Activated CD4-positive, alpha-beta T cell treated with anti-CD3 and anti-CD28 coated beads, Interleukin-2, amount 10 ng/mL, durations not matched to agents 7 days and 5 days (primary cell): ENCODE measurements at regions not wholly inside any gene's neighbourhood (a gene's known extent, or its start where the extent isn't known, plus 50 kb on each side); places are given as distances from the start of the nearest gene placed in this dataset.

ENCODE experiments used
- CTCF ChIA-PET: fragments of 350-600 bp; sonication (Branson Sonifier 250); formaldehyde crosslinking; loops from one replicate; lab custom pipeline; 2021; ENCODE audit warnings: antibody characterized with exemption; lab: Charles Lee
- POLR2A ChIA-PET: fragments of 350-600 bp; sonication (Branson Sonifier 250); formaldehyde crosslinking; loops from one replicate; lab custom pipeline; 2021; ENCODE audit warnings: antibody characterized with exemption; lab: Charles Lee
- DNase-seq: peaks from one replicate; pipeline ENCODE4 v3.0.0-alpha.2; 2020
- H3K27ac Mint-ChIP-seq: one replicate; pipeline ENCODE4 v1.8.0; 2021; ENCODE audit warnings: mild to moderate bottlenecking, moderate library complexity, mixed read lengths
- H3K27me3 Mint-ChIP-seq: one replicate; pipeline ENCODE4 v1.8.0; 2021; ENCODE audit warnings: mixed read lengths
- H3K36me3 Mint-ChIP-seq: one replicate; pipeline ENCODE4 v1.8.0; 2021; ENCODE audit warnings: low read depth, mixed read lengths
- H3K4me1 Mint-ChIP-seq: one replicate; pipeline ENCODE4 v1.8.0; 2021; ENCODE audit warnings: mixed read lengths
- H3K4me3 Mint-ChIP-seq: one replicate; pipeline ENCODE4 v1.8.0; 2021; ENCODE audit warnings: mild to moderate bottlenecking, moderate library complexity, mixed read lengths
- H3K9me3 Mint-ChIP-seq: one replicate; pipeline ENCODE4 v1.8.0; 2021; ENCODE audit warnings: mixed read lengths

GRCh38 chr2:67528320-67528719, 131.2 kb downstream of the ETAA1 start:
- no peak for DNase-seq
- ChIA-PET CTCF (no interaction called here), POLR2A (no interaction called here)
- no peaks in the 10 kb centered on the region for H3K27me3 Mint-ChIP-seq
- H3K4me1 Mint-ChIP-seq, result no peaks in the 10 kb centered on the region
- no peaks in the 10 kb centered on the region for H3K36me3 Mint-ChIP-seq
- H3K27ac Mint-ChIP-seq, result no peak overlapping the region
- peaks cover 4% of the 10 kb centered on the region for H3K9me3 Mint-ChIP-seq
- H3K4me3 Mint-ChIP-seq, result no peak overlapping the region

GRCh38 chr2:67532387-67532786, 135.3 kb downstream of the ETAA1 start:
- Mint-ChIP-seq H3K4me1 (no peaks in the 10 kb centered on the region), H3K9me3 (peaks cover 6% of the 10 kb centered on the region), H3K27me3 (no peaks in the 10 kb centered on the region), H3K36me3 (no peaks in the 10 kb centered on the region), H3K4me3 (no peak overlapping the region), H3K27ac (no peak overlapping the region)
- CTCF ChIA-PET, result no interaction called here
- POLR2A ChIA-PET, result no interaction called here
- no peak for DNase-seq

GRCh38 chr2:67534745-67535144, 137.6 kb downstream of the ETAA1 start:
- Mint-ChIP-seq H3K27me3 (no peaks in the 10 kb centered on the region), H3K4me1 (no peaks in the 10 kb centered on the region), H3K27ac (no peak overlapping the region), H3K4me3 (no peak overlapping the region), H3K36me3 (no peaks in the 10 kb centered on the region), H3K9me3 (peaks cover 2% of the 10 kb centered on the region)
- ChIA-PET CTCF (no interaction called here), POLR2A (no interaction called here)
- DNase-seq, result no peak

GRCh38 chr2:67540962-67541361, 143.8 kb downstream of the ETAA1 start:
- ChIA-PET CTCF (no interaction called here), POLR2A (no interaction called here)
- no peaks in the 10 kb centered on the region for H3K36me3 Mint-ChIP-seq
- H3K27me3 Mint-ChIP-seq, result no peaks in the 10 kb centered on the region
- no peak overlapping the region for H3K27ac Mint-ChIP-seq
- no peak for DNase-seq
- H3K9me3 Mint-ChIP-seq, result peaks cover 6% of the 10 kb centered on the region
- no peak overlapping the region for H3K4me3 Mint-ChIP-seq
- H3K4me1 Mint-ChIP-seq, result no peaks in the 10 kb centered on the region

GRCh38 chr2:67544286-67544685, 147.2 kb downstream of the ETAA1 start:
- Mint-ChIP-seq H3K27ac (no peak overlapping the region), H3K36me3 (no peaks in the 10 kb centered on the region), H3K4me3 (no peak overlapping the region), H3K27me3 (no peaks in the 10 kb centered on the region), H3K9me3 (peaks cover 4% of the 10 kb centered on the region), H3K4me1 (no peaks in the 10 kb centered on the region)
- ChIA-PET POLR2A (no interaction called here), CTCF (no interaction called here)
- DNase-seq, result no peak

- H3K4me1 Mint-ChIP-seq, result no peaks in the 10 kb centered on the region
- no peak overlapping the region for H3K27ac Mint-ChIP-seq
- H3K9me3 Mint-ChIP-seq, result no peaks in the 10 kb centered on the region
- POLR2A ChIA-PET, result no interaction called here
- H3K4me3 Mint-ChIP-seq, result no peak overlapping the region
- no peaks in the 10 kb centered on the region for H3K27me3 Mint-ChIP-seq
- CTCF ChIA-PET, result no interaction called here
- no peak for DNase-seq
- no peaks in the 10 kb centered on the region for H3K36me3 Mint-ChIP-seq
These were observed 151.4 kb downstream of the ETAA1 start for GRCh38 chr2:67548317-67549201.

GRCh38 chr2:67559156-67559555, 162.0 kb downstream of the ETAA1 start:
- no peaks in the 10 kb centered on the region for H3K4me1 Mint-ChIP-seq
- H3K36me3 Mint-ChIP-seq, result no peaks in the 10 kb centered on the region

GRCh38 chr2:67560771-67561456, 163.8 kb downstream of the ETAA1 start:
- Mint-ChIP-seq H3K27ac (no peak overlapping the region), H3K9me3 (peaks cover 2% of the 10 kb centered on the region), H3K36me3 (no peaks in the 10 kb centered on the region), H3K27me3 (no peaks in the 10 kb centered on the region), H3K4me3 (no peak overlapping the region), H3K4me1 (no peaks in the 10 kb centered on the region)
- CTCF ChIA-PET, result no interaction called here
- no peak for DNase-seq
- POLR2A ChIA-PET, result no interaction called here

More at GRCh38 chr2:67559156-67559555, 162.0 kb downstream of the ETAA1 start:
- DNase-seq, result no peak
- POLR2A ChIA-PET, result no interaction called here
- H3K9me3 Mint-ChIP-seq, result peaks cover 2% of the 10 kb centered on the region
- no peaks in the 10 kb centered on the region for H3K27me3 Mint-ChIP-seq
- CTCF ChIA-PET, result no interaction called here
- no peak overlapping the region for H3K27ac Mint-ChIP-seq
- no peak overlapping the region for H3K4me3 Mint-ChIP-seq

GRCh38 chr2:67561457-67561965, 164.4 kb downstream of the ETAA1 start:
- CTCF ChIA-PET, result no interaction called here
- POLR2A ChIA-PET, result no interaction called here
- no peak for DNase-seq
- no peak overlapping the region for H3K27ac Mint-ChIP-seq
- no peaks in the 10 kb centered on the region for H3K27me3 Mint-ChIP-seq
- H3K4me3 Mint-ChIP-seq, result no peak overlapping the region
- peaks cover 2% of the 10 kb centered on the region for H3K9me3 Mint-ChIP-seq
- no peaks in the 10 kb centered on the region for H3K4me1 Mint-ChIP-seq
- H3K36me3 Mint-ChIP-seq, result no peaks in the 10 kb centered on the region

- no peak for DNase-seq
- Mint-ChIP-seq H3K27ac (no peak overlapping the region), H3K27me3 (no peaks in the 10 kb centered on the region), H3K9me3 (peaks cover 2% of the 10 kb centered on the region), H3K4me1 (no peaks in the 10 kb centered on the region), H3K4me3 (no peak overlapping the region), H3K36me3 (no peaks in the 10 kb centered on the region)
- ChIA-PET CTCF (no interaction called here), POLR2A (no interaction called here)
These were observed 166.9 kb downstream of the ETAA1 start for GRCh38 chr2:67564076-67564475.

- no peaks in the 10 kb centered on the region for H3K4me1 Mint-ChIP-seq
- no peaks in the 10 kb centered on the region for H3K27me3 Mint-ChIP-seq
- ChIA-PET POLR2A (no interaction called here), CTCF (no interaction called here)
- no peak for DNase-seq
- peaks cover 2% of the 10 kb centered on the region for H3K9me3 Mint-ChIP-seq
- H3K4me3 Mint-ChIP-seq, result no peak overlapping the region
- H3K36me3 Mint-ChIP-seq, result no peaks in the 10 kb centered on the region
- no peak overlapping the region for H3K27ac Mint-ChIP-seq
These were observed 167.5 kb downstream of the ETAA1 start for GRCh38 chr2:67564626-67565025.

- no peaks in the 10 kb centered on the region for H3K4me1 Mint-ChIP-seq
These were observed 168.1 kb downstream of the ETAA1 start for GRCh38 chr2:67565262-67565661.

GRCh38 chr2:67565761-67566160, 168.6 kb downstream of the ETAA1 start:
- no peak for DNase-seq
- ChIA-PET POLR2A (no interaction called here), CTCF (no interaction called here)
- Mint-ChIP-seq H3K4me3 (no peak overlapping the region), H3K9me3 (no peaks in the 10 kb centered on the region), H3K4me1 (no peaks in the 10 kb centered on the region), H3K27me3 (no peaks in the 10 kb centered on the region), H3K27ac (no peak overlapping the region), H3K36me3 (no peaks in the 10 kb centered on the region)

More at GRCh38 chr2:67565262-67565661, 168.1 kb downstream of the ETAA1 start:
- H3K27ac Mint-ChIP-seq, result no peak overlapping the region
- no peak overlapping the region for H3K4me3 Mint-ChIP-seq
- H3K36me3 Mint-ChIP-seq, result no peaks in the 10 kb centered on the region
- peaks cover under 1% of the 10 kb centered on the region for H3K9me3 Mint-ChIP-seq
- CTCF ChIA-PET, result no interaction called here
- no peak for DNase-seq
- POLR2A ChIA-PET, result no interaction called here
- no peaks in the 10 kb centered on the region for H3K27me3 Mint-ChIP-seq
